ENCODE measurements at regions not wholly inside any gene's neighbourhood (a gene's known extent, or its start where the extent isn't known, plus 50 kb on each side); places are given as distances from the start of the nearest gene placed in this dataset.
"Not testable (repeated sequence)": the region's sequence is repeated elsewhere in the genome, so short reads cannot be mapped to it uniquely, and the experiment has no call there.

DNA sequence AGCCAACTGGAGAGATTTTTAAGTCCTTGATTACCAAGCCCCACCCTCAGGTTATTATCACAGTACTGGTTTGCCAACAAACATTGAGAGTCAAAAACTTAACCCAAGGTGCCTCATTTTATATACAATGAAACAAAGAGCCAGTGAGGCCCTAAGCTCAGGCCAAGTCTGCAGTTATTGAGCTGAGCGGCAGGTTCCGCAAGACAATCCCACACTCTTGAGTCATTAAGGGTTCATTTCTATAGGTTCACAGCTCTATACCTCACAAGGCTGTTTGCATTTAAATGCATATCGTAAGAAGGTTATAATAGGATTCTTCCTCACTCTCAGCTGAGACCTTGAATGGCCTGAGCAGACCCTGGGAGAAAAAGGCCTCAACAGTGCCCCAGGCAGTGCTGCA lies 268.4 kb upstream of the RGPD4 start:
- no peak for TF ChIP-seq CTCF (IDR thresholded peaks at IDR 0.05; ENCODE audit: borderline replicate concordance, insufficient read depth, low read depth, low read length)
- no peak overlapping the region for H3K4me3 ChIP-seq (ENCODE audit: low read depth, low read length)

GRCh38 chr2:107569496-107569895 lies 257.2 kb upstream of the RGPD4 start:
- no peak for TF ChIP-seq CTCF (IDR thresholded peaks at IDR 0.05; ENCODE audit: borderline replicate concordance, insufficient read depth, low read depth, low read length)
- H3K4me3 ChIP-seq (ENCODE audit: low read depth, low read length): no peak overlapping the region

- no peak for TF ChIP-seq CTCF (IDR thresholded peaks at IDR 0.05; ENCODE audit: borderline replicate concordance, insufficient read depth, low read depth, low read length)
- H3K4me3 ChIP-seq (ENCODE audit: low read depth, low read length): no peak overlapping the region
Observed at GRCh38 chr2:107570876-107571275, 255.8 kb upstream of the RGPD4 start.

DNA sequence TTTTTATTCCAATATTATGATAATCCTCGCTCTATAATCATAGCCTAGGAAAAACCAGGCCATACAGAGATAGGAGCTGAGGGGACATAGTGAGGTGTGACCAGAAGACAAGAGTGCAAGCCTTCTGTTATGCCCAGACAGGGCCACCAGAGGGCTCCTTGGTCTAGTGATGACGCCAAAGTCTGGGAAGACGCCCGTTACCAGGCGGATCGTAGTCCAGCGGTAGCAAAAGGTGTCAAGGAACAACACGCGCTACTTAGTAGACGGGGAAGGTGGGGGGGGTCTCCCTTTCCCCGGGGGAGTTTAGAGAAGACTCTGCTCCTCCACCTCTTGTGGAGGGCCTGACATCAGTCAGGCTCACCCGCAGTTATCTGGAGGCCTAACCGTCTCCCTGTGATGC lies 253.8 kb upstream of the RGPD4 start:
- TF ChIP-seq CTCF (IDR thresholded peaks at IDR 0.05; ENCODE audit: borderline replicate concordance, insufficient read depth, low read depth, low read length): peak; percentile 15; the same call in 1 of the 2 replicates
- not testable (repeated sequence) for H3K4me3 ChIP-seq (ENCODE audit: low read depth, low read length)

- no peak overlapping the region for H3K4me3 ChIP-seq (ENCODE audit: low read depth, low read length)
- TF ChIP-seq CTCF (IDR thresholded peaks at IDR 0.05; ENCODE audit: borderline replicate concordance, insufficient read depth, low read depth, low read length): no peak
Observed at GRCh38 chr2:107576991-107577390, 249.7 kb upstream of the RGPD4 start.

GRCh38 chr2:107582487-107582886 lies 244.2 kb upstream of the RGPD4 start:
- TF ChIP-seq CTCF (IDR thresholded peaks at IDR 0.05; ENCODE audit: borderline replicate concordance, insufficient read depth, low read depth, low read length): no peak
- no peak overlapping the region for H3K4me3 ChIP-seq (ENCODE audit: low read depth, low read length)

DNA sequence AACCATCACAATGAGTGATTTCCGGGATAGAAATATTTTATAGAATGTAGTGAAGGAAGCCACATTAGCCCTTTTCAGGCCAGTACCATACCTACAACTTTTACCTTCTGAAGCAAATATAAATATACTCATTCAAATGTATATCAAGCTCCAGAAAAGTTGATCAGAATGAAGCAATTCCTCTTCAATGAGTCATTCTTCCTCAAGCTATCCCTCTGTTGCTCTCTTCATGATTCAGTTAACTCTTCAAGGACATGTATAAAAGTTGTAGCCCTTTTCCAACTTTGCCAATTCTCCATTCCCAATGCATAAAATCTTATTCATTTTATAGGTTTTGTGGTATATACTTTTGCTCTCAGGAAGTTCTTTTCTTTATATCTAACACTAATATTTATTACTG lies 242.1 kb upstream of the RGPD4 start:
- H3K4me3 ChIP-seq (ENCODE audit: low read depth, low read length): no peak overlapping the region
- no peak for TF ChIP-seq CTCF (IDR thresholded peaks at IDR 0.05; ENCODE audit: borderline replicate concordance, insufficient read depth, low read depth, low read length)

Data from GM12875 (cell line).